ENCODE measurements at regions not wholly inside any gene's neighbourhood (a gene's known extent, or its start where the extent isn't known, plus 50 kb on each side); places are given as distances from the start of the nearest gene placed in this dataset.

- no peak for DNase-seq (ENCODE audit: low spot score)
- ChIA-PET POLR2A (ENCODE audit: low non-redundant PET) (no interaction called here), CTCF (no interaction called here)
- H3K27ac ChIP-seq = no peak overlapping the region
- TF ChIP-seq, protein P1, sequence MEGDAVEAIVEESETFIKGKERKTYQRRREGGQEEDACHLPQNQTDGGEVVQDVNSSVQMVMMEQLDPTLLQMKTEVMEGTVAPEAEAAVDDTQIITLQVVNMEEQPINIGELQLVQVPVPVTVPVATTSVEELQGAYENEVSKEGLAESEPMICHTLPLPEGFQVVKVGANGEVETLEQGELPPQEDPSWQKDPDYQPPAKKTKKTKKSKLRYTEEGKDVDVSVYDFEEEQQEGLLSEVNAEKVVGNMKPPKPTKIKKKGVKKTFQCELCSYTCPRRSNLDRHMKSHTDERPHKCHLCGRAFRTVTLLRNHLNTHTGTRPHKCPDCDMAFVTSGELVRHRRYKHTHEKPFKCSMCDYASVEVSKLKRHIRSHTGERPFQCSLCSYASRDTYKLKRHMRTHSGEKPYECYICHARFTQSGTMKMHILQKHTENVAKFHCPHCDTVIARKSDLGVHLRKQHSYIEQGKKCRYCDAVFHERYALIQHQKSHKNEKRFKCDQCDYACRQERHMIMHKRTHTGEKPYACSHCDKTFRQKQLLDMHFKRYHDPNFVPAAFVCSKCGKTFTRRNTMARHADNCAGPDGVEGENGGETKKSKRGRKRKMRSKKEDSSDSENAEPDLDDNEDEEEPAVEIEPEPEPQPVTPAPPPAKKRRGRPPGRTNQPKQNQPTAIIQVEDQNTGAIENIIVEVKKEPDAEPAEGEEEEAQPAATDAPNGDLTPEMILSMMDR (conservative IDR thresholded peaks at IDR 0.05; ENCODE audit: low read depth) = no peak
Measured at GRCh38 chr7:16051561-16052255, 365.2 kb upstream of the MEOX2 start.

DNA sequence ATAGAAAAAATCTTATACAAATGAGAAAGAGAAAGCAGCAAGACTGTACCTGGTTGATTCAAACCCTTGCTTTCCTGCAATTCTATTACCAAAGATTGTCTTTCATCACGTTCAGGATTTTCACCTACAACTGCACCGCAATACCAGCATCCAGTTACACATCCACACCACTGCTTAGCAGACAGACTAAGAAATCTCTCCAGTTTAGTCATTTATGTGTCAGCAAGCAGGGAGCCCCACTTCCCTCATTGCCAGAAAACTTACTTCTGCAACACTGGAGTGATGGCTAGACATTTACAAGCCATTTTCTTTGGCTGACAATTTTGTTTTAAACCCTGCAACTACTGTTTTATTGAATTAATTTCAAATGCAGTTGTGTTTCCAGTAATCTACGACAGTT, 359.6 kb upstream of the MEOX2 start:
- TF ChIP-seq, protein P1 (conservative IDR thresholded peaks at IDR 0.05; ENCODE audit: low read depth) = no peak
- no peak overlapping the region for H3K27ac ChIP-seq
- ChIA-PET CTCF (no interaction called here), POLR2A (ENCODE audit: low non-redundant PET) (no interaction called here)
- DNase-seq (ENCODE audit: low spot score) = no peak

DNA sequence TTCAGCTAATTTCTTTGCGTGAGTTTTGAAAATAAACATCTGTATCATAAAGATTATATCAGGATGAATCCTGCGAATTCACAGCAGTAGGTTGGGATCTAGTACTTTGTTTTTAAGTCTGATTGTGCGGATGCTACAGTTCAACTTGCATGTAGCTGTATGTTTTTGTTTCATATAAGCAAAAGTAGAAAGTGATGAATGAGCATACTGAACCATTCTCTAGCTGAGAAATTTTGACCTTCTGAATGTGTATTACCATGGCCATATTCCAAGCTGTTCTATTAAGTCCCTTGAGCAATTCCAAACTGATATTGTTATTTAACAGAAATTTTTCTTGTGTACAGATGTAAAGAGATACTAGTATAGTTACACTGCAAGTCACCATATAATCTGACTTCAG, 358.8 kb upstream of the MEOX2 start:
- ChIA-PET CTCF (interaction anchor here (0.6 kb wide), 1 partner anchor 9 kb away, joined by 3 read pairs; no protein-coding TSS in a partner anchor), POLR2A (ENCODE audit: low non-redundant PET) (no interaction called here)
- TF ChIP-seq, protein P1 (conservative IDR thresholded peaks at IDR 0.05; ENCODE audit: low read depth) = no peak
- no peak overlapping the region for H3K27ac ChIP-seq
- DNase-seq (ENCODE audit: low spot score) = no peak

DNA sequence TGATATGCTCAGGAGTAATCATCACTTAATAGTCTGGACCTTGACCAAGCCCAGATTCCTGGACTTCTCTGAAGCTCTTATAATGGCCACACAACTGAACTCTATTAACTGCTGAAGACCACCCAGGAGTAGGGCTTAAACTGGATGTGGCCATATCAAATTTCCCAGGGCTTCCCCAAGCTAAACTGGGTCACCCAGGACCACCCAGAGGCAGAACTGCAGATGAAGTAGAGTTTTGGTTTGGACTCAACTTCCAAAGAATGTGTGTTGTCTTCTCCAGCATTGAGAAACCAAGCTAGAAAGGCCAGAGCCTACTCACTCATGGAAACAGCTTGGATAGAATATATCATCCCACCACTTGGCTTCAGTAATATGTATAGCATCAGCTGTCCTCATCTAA, 358.2 kb upstream of the MEOX2 start:
- ChIA-PET POLR2A (ENCODE audit: low non-redundant PET) (no interaction called here), CTCF (interaction anchor here (0.6 kb wide), 1 partner anchor 9 kb away, joined by 3 read pairs; no protein-coding TSS in a partner anchor)
- no peak overlapping the region for H3K27ac ChIP-seq
- TF ChIP-seq, protein P1 (conservative IDR thresholded peaks at IDR 0.05; ENCODE audit: low read depth) = no peak
- DNase-seq (ENCODE audit: low spot score) = no peak

GRCh38 chr7:16040346-16040745, 353.9 kb upstream of the MEOX2 start:
- ChIA-PET POLR2A (ENCODE audit: low non-redundant PET) (no interaction called here), CTCF (interaction anchor here (0.6 to 0.7 kb wide), 2 partner anchors 15 to 22 kb away, joined by 3 read pairs; no protein-coding TSS in a partner anchor)
- DNase-seq (ENCODE audit: low spot score) = no peak

GRCh38 chr7:16038906-16039305, 352.4 kb upstream of the MEOX2 start:
- no peak for DNase-seq (ENCODE audit: low spot score)
- POLR2A ChIA-PET (ENCODE audit: low non-redundant PET) = no interaction called here
- CTCF ChIA-PET = no interaction called here
- TF ChIP-seq, protein P1 (conservative IDR thresholded peaks at IDR 0.05; ENCODE audit: low read depth) = no peak
- no peak overlapping the region for H3K27ac ChIP-seq

More at GRCh38 chr7:16040346-16040745, 353.9 kb upstream of the MEOX2 start:
- H3K27ac ChIP-seq = no peak overlapping the region
- TF ChIP-seq, protein P1 (conservative IDR thresholded peaks at IDR 0.05; ENCODE audit: low read depth) = no peak
